GM12878 (cell line): ENCODE measurements at regions not wholly inside any gene's neighbourhood (a gene's known extent, or its start where the extent isn't known, plus 50 kb on each side); places are given as distances from the start of the nearest gene placed in this dataset.

Experiments
- ATAC-seq: fragments of 200-7000 bp; cut with Tn5 transposase; 3 replicates; pipeline ENCODE4 v1.9.1; 2020; ENCODE audit warnings: mild to moderate bottlenecking, moderate library complexity
- BruUV-seq: library from RNA; stranded (reverse); fragments of 400-500 nt; replicated peaks from 2 replicates; lab custom pipeline; 2021; lab: Mats Ljungman, UMichigan
- CTCF ChIA-PET: fragments of 300-600 bp; sonication (Branson Sonifier 250); formaldehyde crosslinking; extraction: SDS; loops from one replicate; lab custom pipeline; 2021; ENCODE audit warnings: inconsistent platforms; lab: Yijun Ruan, JAX
- POLR2A ChIA-PET: fragments of 350-600 bp; formaldehyde crosslinking; extraction: SDS; loops from one replicate; lab custom pipeline; 2021; ENCODE audit warnings: inconsistent platforms; lab: Charles Lee
- RAD21 ChIA-PET: fragments of 300-600 bp; sonication (Branson Sonifier 250); formaldehyde crosslinking; loops from one replicate; lab custom pipeline; 2023; ENCODE audit warnings: antibody characterized with exemption; ENCODE audit not compliant: unreplicated experiment; lab: Charles Lee
- SMC1A ChIA-PET: fragments of 300-600 bp; sonication (Branson Sonifier 250); formaldehyde crosslinking; loops from one replicate; lab custom pipeline; 2023; ENCODE audit not compliant: unreplicated experiment, uncharacterized antibody; lab: Charles Lee
- DNase-seq: peaks from one replicate; pipeline ENCODE4 v3.0.0-alpha.2; 2011; ENCODE audit warnings: low read depth, low spot score
- FAIRE-seq: peaks from 3 replicates; lab custom pipeline; 2011; peaks lifted over from hg19 to GRCh38; lab: Jason Lieb, UNC
- H2AFZ ChIP-seq: 2 replicates; pipeline ENCODE4 v1.6.0; 2011; ENCODE audit warnings: low read depth, low read length, control low read depth; ENCODE audit not compliant: control insufficient read depth
- H3K27ac ChIP-seq: 2 replicates; pipeline ENCODE4 v1.5.1; 2011; ENCODE audit warnings: control low read depth; ENCODE audit not compliant: control insufficient read depth, insufficient read depth
- H3K27me3 ChIP-seq, 2 experiments: replicated peaks in 1 of 2; 2 replicates each; pipeline versions ENCODE4 v1.6.0 to v1.6.1; 2011; ENCODE audit warnings: low read length in 1 of 2; ENCODE audit not compliant: control insufficient read depth in 2 of 2, insufficient read depth in 2 of 2
- H3K36me3 ChIP-seq, 2 experiments: 2 replicates each; pipeline ENCODE4 v1.5.1; 2011; ENCODE audit warnings: low read length in 1 of 2; ENCODE audit not compliant: control insufficient read depth in 2 of 2, insufficient read depth in 2 of 2
- H3K4me1 ChIP-seq: 2 replicates; pipeline ENCODE4 v1.6.1; 2011; ENCODE audit warnings: mild to moderate bottlenecking, low read length, moderate library complexity, mixed read lengths; ENCODE audit not compliant: control insufficient read depth, insufficient read depth
- H3K4me2 ChIP-seq: 2 replicates; pipeline ENCODE4 v1.6.0; 2011; ENCODE audit warnings: control low read depth; ENCODE audit not compliant: control insufficient read depth, insufficient read depth
- H3K4me3 ChIP-seq: fragments of 200-600 bp; sonication (generic); 2 replicates; pipeline ENCODE4 v1.5.1; 2016
- H3K79me2 ChIP-seq: 2 replicates; pipeline ENCODE4 v1.6.0; 2011; ENCODE audit warnings: low read length; ENCODE audit not compliant: control insufficient read depth, insufficient read depth
- H3K9ac ChIP-seq: 2 replicates; pipeline ENCODE4 v1.8.0; 2011; ENCODE audit warnings: low read length, control low read depth, mixed read lengths; ENCODE audit not compliant: control insufficient read depth, insufficient read depth
- H3K9me3 ChIP-seq: replicated peaks from 3 replicates; pipeline ENCODE4 v1.5.1; 2011; ENCODE audit warnings: mild to moderate bottlenecking, low read length; ENCODE audit not compliant: control insufficient read depth, insufficient read depth
- H4K20me1 ChIP-seq: 2 replicates; pipeline ENCODE4 v1.6.0; 2011; ENCODE audit not compliant: control insufficient read depth, insufficient read depth
- ASH2L ChIP-seq: fragments of 300-600, 200-600 bp; sonication (generic); IDR thresholded peaks from 2 replicates; pipeline ENCODE4 v1.6.1; 2017; ENCODE audit warnings: low read depth, mild to moderate bottlenecking, borderline replicate concordance
- BHLHE40 ChIP-seq, 2 experiments: fragments of 450-650 bp in 1 of 2; IDR thresholded peaks; 2 replicates each; pipeline ENCODE4 v1.6.1; 2011 to 2017; ENCODE audit warnings: low read depth in 2 of 2, borderline replicate concordance in 1 of 2, improper control_type of control experiment in 1 of 2, low read length in 1 of 2, mild to moderate bottlenecking in 1 of 2
- CREB1 ChIP-seq: IDR thresholded peaks from 2 replicates; pipeline ENCODE4 v1.6.1; 2012; ENCODE audit warnings: low read depth, mild to moderate bottlenecking, inconsistent platforms
- CTCF ChIP-seq, 3 experiments: IDR thresholded peaks in 2 of 3; conservative IDR thresholded peaks in 1 of 3; 2 replicates each; pipeline ENCODE4 v1.5.1; 2011; ENCODE audit warnings: low read depth in 3 of 3, low read length in 3 of 3, mild to moderate bottlenecking in 3 of 3, control low read depth in 2 of 3, moderate library complexity in 2 of 3, inconsistent platforms in 1 of 3, mixed read lengths in 1 of 3; ENCODE audit not compliant: control insufficient read depth in 2 of 3, insufficient read depth in 1 of 3; ENCODE audit errors: extremely low read depth in 1 of 3
- E2F8 ChIP-seq: fragments of 450-650 bp; IDR thresholded peaks from 2 replicates; pipeline ENCODE4 v1.6.1; 2018; ENCODE audit warnings: mild to moderate bottlenecking, low read depth, moderate library complexity; ENCODE audit not compliant: partially characterized antibody
- ELK1 ChIP-seq: IDR thresholded peaks from 2 replicates; pipeline ENCODE4 v1.6.1; 2012; ENCODE audit warnings: low read depth, low read length, improper control_type of control experiment
- ETV6 ChIP-seq, 2 experiments: fragments of 450-650 bp in 1 of 2; IDR thresholded peaks in 1 of 2; conservative IDR thresholded peaks in 1 of 2; 2 replicates each; pipeline ENCODE4 v1.6.1; 2014; ENCODE audit warnings: antibody characterized with exemption in 1 of 2, borderline replicate concordance in 1 of 2, low read depth in 1 of 2, mild to moderate bottlenecking in 1 of 2, moderate library complexity in 1 of 2
- FOXM1 ChIP-seq: IDR thresholded peaks from 2 replicates; pipeline ENCODE4 v1.6.1; 2012; ENCODE audit warnings: low read depth, mild to moderate bottlenecking, inconsistent platforms, low read length, moderate library complexity
- HDAC6 ChIP-seq: fragments of 200-600 bp; sonication (generic); IDR thresholded peaks from one replicate; pipeline ENCODE4 v1.8.0; 2017; ENCODE audit warnings: antibody characterized with exemption; ENCODE audit not compliant: unreplicated experiment
- IRF3 ChIP-seq: fragments of 450-650 bp; IDR thresholded peaks from 2 replicates; pipeline ENCODE4 v1.6.1; 2014; ENCODE audit warnings: mild to moderate bottlenecking
- IRF5 ChIP-seq: fragments of 450-650 bp; IDR thresholded peaks from 2 replicates; pipeline ENCODE4 v1.6.1; 2017; ENCODE audit warnings: borderline replicate concordance
- MTA3 ChIP-seq: IDR thresholded peaks from 2 replicates; pipeline ENCODE4 v1.6.1; 2012; ENCODE audit warnings: low read length, inconsistent platforms, borderline replicate concordance
- PML ChIP-seq: IDR thresholded peaks from 2 replicates; pipeline ENCODE4 v1.6.1; 2012; ENCODE audit warnings: low read length, inconsistent platforms
- RFX5 ChIP-seq: IDR thresholded peaks from 2 replicates; pipeline ENCODE4 v1.6.1; 2011; ENCODE audit warnings: low read depth, low read length, improper control_type of control experiment
- USF2 ChIP-seq: IDR thresholded peaks from 2 replicates; pipeline ENCODE4 v1.6.1; 2011; ENCODE audit warnings: low read depth, low read length, improper control_type of control experiment, borderline replicate concordance
- WGBS: methylation state at CpG from one replicate; pipeline ENCODE4 v1.1.6; 2016; ENCODE audit warnings: low lambda C conversion rate; ENCODE audit not compliant: insufficient replicate concordance, insufficient coverage; ENCODE audit errors: missing lambda C conversion rate; 5-methylcytosine and 5-hydroxymethylcytosine counted together
- in situ Hi-C: fragments of 300-500 bp; cut with MboI; formaldehyde crosslinking; loops from 9 replicates; pipeline ENCODE4 v1.14.3; 2018; ENCODE audit warnings: mixed read lengths
- intact Hi-C: fragments of 100-400 bp; cut with micrococcal nuclease; formaldehyde crosslinking; loops from one replicate; pipeline ENCODE4 v1.14.2; 2022; ENCODE audit not compliant: unreplicated experiment

- RAD21 ChIA-PET = no interaction called here
- Histone ChIP-seq H2AFZ (no peak overlapping the region), H3K4me3 (no peak overlapping the region), H3K4me1 (no peaks in the 10 kb centered on the region), H3K4me2 (no peak overlapping the region), H3K36me3 (no peaks in the 10 kb centered on the region), H3K9me3 (no peaks in the 10 kb centered on the region), H4K20me1 (no peaks in the 10 kb centered on the region), H3K79me2 (no peaks in the 10 kb centered on the region), H3K27me3 (no peaks in the 10 kb centered on the region), H3K9ac (no peak overlapping the region), H3K27ac (no peak overlapping the region)
- in situ Hi-C loops = no loop called here
- SMC1A ChIA-PET = no interaction called here
- no peak for FAIRE-seq
- intact Hi-C loops = loop anchor here (10.0 kb wide), 1 partner anchor 479 kb away; no protein-coding TSS in a partner anchor
- POLR2A ChIA-PET = no interaction called here
- CTCF ChIA-PET = no interaction called here
- no peak for ATAC-seq
- 5% methylated on average over 4 of the region's 4 CpGs for WGBS
- no TSS peak for BruUV-seq
- no peak for DNase-seq
- TF ChIP-seq HDAC6 = no peak
- TF ChIP-seq CTCF (IDR thresholded peaks at IDR 0.05 in 2 of 3, conservative IDR thresholded peaks at IDR 0.05 in 1 of 3; ENCODE audit: control insufficient read depth in 2 of 3, extremely low read depth in 1 of 3, insufficient read depth in 1 of 3, low read depth in 3 of 3, low read length in 3 of 3) = no peak
- TF ChIP-seq ASH2L = no peak
- no peak for TF ChIP-seq BHLHE40 (IDR thresholded peaks at IDR 0.05; ENCODE audit: borderline replicate concordance in 1 of 2, low read depth in 2 of 2, low read length in 1 of 2)
- TF ChIP-seq CREB1 = no peak
- no peak for TF ChIP-seq IRF3
- TF ChIP-seq ETV6 (conservative IDR thresholded peaks at IDR 0.05 in 1 of 2, IDR thresholded peaks at IDR 0.05 in 1 of 2; ENCODE audit: borderline replicate concordance in 1 of 2, low read depth in 1 of 2) = no peak
- no peak for TF ChIP-seq PML
- TF ChIP-seq USF2 = no peak
- no peak for TF ChIP-seq E2F8
- TF ChIP-seq IRF5 = no peak
- no peak for TF ChIP-seq FOXM1
- TF ChIP-seq RFX5 = no peak
- no peak for TF ChIP-seq ELK1
- TF ChIP-seq MTA3 = no peak
Measured at GRCh38 chrX:42273387-42273786, 350.0 kb upstream of the CASK start.
